Mesodermal cell (in vitro differentiated cells): ENCODE measurements at regions not wholly inside any gene's neighbourhood (a gene's known extent, or its start where the extent isn't known, plus 50 kb on each side); places are given as distances from the start of the nearest gene placed in this dataset.

ENCODE experiments used
- H3K27ac ChIP-seq: 2 replicates; pipeline ENCODE4 v1.7.0; 2013; ENCODE audit warnings: mild to moderate bottlenecking, low read depth, low read length, moderate library complexity; ENCODE audit not compliant: severe bottlenecking
- H3K36me3 ChIP-seq: 2 replicates; pipeline ENCODE4 v1.7.1; 2013; ENCODE audit warnings: mild to moderate bottlenecking, low read length, moderate library complexity; ENCODE audit not compliant: control insufficient read depth, insufficient read depth
- H3K4me1 ChIP-seq: one replicate; pipeline ENCODE4 v1.7.1; 2013; ENCODE audit warnings: mild to moderate bottlenecking, low read length; ENCODE audit not compliant: insufficient read depth, control insufficient read depth, poor library complexity, severe bottlenecking
- H3K4me3 ChIP-seq: 2 replicates; pipeline ENCODE4 v1.7.0; 2013; ENCODE audit warnings: low read length, control low read depth, mild to moderate bottlenecking; ENCODE audit not compliant: insufficient read depth, poor library complexity, severe bottlenecking; ENCODE audit errors: extremely low read depth
- H3K9me3 ChIP-seq: 2 replicates; pipeline ENCODE4 v1.7.1; 2013; ENCODE audit warnings: mild to moderate bottlenecking, low read length, moderate library complexity; ENCODE audit not compliant: control insufficient read depth
- WGBS, 2 experiments: methylation state at CpG; one replicate each; pipeline ENCODE4 v1.1.5; 2013; ENCODE audit warnings: missing lambda C conversion rate in 2 of 2; ENCODE audit not compliant: insufficient coverage in 2 of 2; 5-methylcytosine and 5-hydroxymethylcytosine counted together

- Histone ChIP-seq H3K9me3 (no peaks in the 10 kb centered on the region), H3K4me1 (no peaks in the 10 kb centered on the region), H3K27ac (no peak overlapping the region), H3K4me3 (no peak overlapping the region), H3K36me3 (no peaks in the 10 kb centered on the region)
- 90 to 93% methylated on average over 2 of the region's 3 CpGs for WGBS, 2 experiments
Measured at GRCh38 chr9:79151791-79152190, 420.0 kb upstream of the TLE4 start.

DNA sequence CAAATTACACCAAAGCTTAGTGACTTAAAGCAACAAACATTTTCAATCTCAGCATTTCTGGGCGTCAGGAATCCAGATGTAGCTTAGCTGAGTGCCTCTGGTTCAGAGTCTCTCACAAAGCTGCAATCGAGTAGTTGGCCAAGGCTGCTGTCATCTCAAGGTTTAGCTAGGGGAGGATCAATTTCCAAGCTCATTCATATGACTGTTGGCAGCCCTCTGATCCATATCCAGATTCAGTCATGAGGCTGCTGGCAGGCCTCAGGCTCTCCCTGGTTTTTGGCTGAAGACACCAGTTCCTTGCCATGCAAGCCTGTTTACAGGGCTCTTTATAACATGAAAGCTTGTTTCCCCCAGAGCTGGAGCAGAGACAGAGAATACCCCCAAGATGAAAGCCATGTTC is 419.5 kb upstream of the TLE4 start:
- Histone ChIP-seq H3K4me3 (no peak overlapping the region), H3K27ac (no peak overlapping the region), H3K4me1 (no peaks in the 10 kb centered on the region), H3K9me3 (no peaks in the 10 kb centered on the region), H3K36me3 (no peaks in the 10 kb centered on the region)
- WGBS, 2 experiments: 90% methylated on average over 2 of the region's 2 CpGs

DNA sequence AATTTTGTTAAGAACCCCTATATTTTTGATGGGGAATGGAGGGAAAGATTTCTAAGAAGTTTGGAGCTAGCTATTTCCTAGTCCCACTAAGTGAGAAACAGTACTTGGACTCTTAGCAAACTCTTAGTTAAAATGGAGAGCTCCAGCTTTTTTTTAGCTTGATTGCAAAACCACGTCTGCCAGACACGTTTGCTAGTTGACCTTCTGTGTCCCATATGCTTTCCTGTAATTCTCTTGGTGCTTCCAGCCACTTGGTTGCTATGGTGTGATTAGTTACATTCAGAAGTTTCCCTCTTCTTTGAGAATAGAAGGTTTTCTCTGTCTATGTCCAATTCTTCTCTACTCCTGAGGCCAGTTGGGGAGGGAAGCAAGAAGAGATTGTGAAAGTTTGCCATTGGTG is 417.0 kb upstream of the TLE4 start:
- no peak overlapping the region for H3K27ac ChIP-seq
- no peaks in the 10 kb centered on the region for H3K9me3 ChIP-seq
- 72% methylated on average over 2 of the region's 2 CpGs; no CpG with 5 or more reads in 1 of the 2 experiments for WGBS, 2 experiments
- no peak overlapping the region for H3K4me3 ChIP-seq
- H3K4me1 ChIP-seq: no peaks in the 10 kb centered on the region
- H3K36me3 ChIP-seq: no peaks in the 10 kb centered on the region

GRCh38 chr9:79155308-79155707 is 416.5 kb upstream of the TLE4 start:
- 60 to 86% methylated on average over 1 of the region's 1 CpG for WGBS, 2 experiments
- H3K36me3 ChIP-seq: no peaks in the 10 kb centered on the region
- no peaks in the 10 kb centered on the region for H3K4me1 ChIP-seq
- no peak overlapping the region for H3K4me3 ChIP-seq
- no peak overlapping the region for H3K27ac ChIP-seq
- H3K9me3 ChIP-seq: no peaks in the 10 kb centered on the region

DNA sequence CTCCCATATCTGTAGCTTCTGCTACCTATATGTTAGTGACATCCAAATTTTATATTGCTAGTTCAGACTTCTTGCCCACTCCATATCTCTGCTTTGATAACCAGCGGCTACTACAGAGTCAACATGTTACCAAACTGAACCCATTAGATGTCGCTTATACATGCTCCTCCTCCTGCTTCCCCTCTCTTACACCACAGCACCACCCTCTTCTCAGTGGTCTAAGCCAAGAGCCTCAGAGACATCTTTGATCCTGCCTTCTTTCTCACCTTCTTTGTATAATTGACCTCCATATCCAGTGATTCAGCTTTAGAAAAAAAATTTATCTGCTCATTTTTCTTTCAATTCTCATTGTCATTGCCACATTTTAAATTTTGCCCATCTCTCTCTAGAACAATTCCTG is 408.2 kb upstream of the TLE4 start:
- Histone ChIP-seq H3K4me1 (no peaks in the 10 kb centered on the region), H3K36me3 (no peaks in the 10 kb centered on the region), H3K9me3 (no peaks in the 10 kb centered on the region), H3K4me3 (no peak overlapping the region), H3K27ac (no peak overlapping the region)
- 92 to 100% methylated on average over 2 of the region's 2 CpGs for WGBS, 2 experiments

DNA sequence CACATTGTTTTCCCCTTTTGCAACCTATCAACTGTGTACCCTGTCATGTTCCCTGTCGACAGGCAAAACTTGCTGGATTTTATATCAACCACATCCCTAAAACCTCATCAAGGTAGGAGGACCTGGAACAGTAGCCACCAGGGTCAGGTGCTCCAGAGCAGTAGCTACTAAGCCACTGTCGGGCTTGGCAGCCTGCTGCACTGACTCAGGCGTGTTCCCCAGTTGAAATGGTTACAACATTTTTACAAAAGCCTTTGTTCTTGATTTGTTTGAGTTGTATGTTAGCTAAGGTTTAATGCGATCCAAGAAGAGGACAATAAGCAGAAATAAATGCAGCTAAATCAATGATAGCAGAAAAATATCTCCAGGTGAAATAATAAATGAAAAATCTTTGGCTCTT is 407.4 kb upstream of the TLE4 start:
- H3K9me3 ChIP-seq: no peaks in the 10 kb centered on the region
- WGBS, 2 experiments: 89 to 100% methylated on average over 1 to 2 of the region's 4 CpGs

DNA sequence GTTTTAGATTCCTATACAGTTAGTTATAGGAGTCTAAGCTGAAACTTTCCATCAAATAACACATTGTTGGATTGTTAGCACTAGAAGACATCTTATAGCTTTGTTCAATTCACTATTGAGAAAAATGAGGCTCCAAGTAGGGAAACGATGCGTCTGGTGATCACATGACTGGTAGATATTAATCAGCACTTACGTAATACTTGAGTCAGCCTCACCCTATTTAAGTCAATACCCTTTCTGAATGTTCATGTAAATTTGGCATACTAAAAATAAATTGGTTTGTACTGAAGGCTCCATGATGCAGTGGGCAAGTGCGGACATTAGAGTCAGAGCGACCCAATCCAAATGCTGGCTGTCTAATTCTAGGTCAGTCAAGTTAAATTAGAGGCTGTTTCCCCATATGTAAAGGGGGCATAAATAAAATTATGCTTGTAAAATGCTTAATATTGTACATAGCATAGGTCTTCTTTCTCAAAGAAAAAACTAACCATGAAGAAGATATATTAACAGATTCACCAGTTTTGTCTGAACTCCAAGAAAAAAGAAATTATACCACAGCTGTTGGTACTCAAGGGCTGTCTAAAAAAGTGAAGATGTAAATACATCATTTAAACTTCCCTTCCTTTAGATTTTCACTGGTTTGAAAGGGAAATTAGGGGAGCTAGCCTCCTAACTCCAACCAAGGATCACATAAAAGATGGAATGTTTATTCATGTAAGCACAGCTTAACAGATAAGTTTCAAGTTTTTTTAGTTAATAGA is 406.6 kb upstream of the TLE4 start:
- whole genome bisulfite sequencing, 2 experiments: 94 to 100% methylated on average over 1 to 2 of the region's 5 CpGs
- Histone ChIP-seq H3K27ac (no peak overlapping the region), H3K4me3 (no peak overlapping the region), H3K36me3 (no peaks in the 10 kb centered on the region), H3K9me3 (no peaks in the 10 kb centered on the region), H3K4me1 (no peaks in the 10 kb centered on the region)

More for the DNA sequence above, 407.4 kb upstream of the TLE4 start:
- H3K36me3 ChIP-seq: no peaks in the 10 kb centered on the region
- no peak overlapping the region for H3K27ac ChIP-seq
- no peak overlapping the region for H3K4me3 ChIP-seq
- H3K4me1 ChIP-seq: no peaks in the 10 kb centered on the region

DNA sequence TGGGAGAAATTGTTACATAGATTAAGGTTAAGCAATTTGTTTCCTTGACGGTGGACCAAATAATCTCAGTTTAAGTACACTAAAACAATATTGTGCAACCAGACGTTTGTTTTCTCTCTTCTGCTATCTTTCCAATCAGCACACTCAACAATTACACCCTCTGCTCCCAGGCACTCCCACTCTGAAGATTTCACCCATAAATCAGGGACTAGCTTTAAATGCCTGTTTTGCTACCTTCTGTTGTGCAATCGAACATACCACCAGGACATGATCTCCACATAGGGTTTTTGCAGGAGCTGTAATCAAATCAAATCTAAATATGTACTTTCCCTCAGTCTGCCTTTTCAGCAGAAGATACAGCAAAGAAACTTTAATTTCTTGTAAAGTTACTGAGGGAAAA is 405.8 kb upstream of the TLE4 start:
- 64 to 70% methylated on average over 1 to 2 of the region's 3 CpGs for WGBS, 2 experiments
- Histone ChIP-seq H3K4me3 (no peak overlapping the region), H3K36me3 (no peaks in the 10 kb centered on the region), H3K27ac (no peak overlapping the region), H3K4me1 (no peaks in the 10 kb centered on the region), H3K9me3 (no peaks in the 10 kb centered on the region)

DNA sequence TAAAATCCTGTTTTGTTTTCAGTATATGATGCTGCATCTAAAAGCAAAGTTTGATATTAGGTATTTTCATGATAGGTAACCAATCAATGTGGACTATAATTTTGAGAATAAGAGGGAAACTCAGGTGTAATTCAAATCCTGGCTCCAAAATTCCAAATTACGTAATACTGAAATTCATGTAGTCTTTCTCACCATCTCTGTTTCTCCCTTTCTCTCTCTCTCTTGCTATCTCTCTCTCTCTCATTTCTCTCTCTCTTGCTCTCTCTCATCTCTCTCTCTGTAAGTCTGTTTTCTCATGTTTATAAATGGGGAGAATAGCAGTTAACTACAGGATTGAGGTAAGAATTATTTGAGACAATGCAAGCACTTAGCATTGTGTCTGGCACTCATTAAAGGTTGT is 401.1 kb upstream of the TLE4 start:
- Histone ChIP-seq H3K9me3 (no peaks in the 10 kb centered on the region), H3K4me3 (no peak overlapping the region), H3K36me3 (no peaks in the 10 kb centered on the region), H3K27ac (no peak overlapping the region), H3K4me1 (no peaks in the 10 kb centered on the region)
- 83 to 100% methylated on average over 1 of the region's 1 CpG for WGBS, 2 experiments

DNA sequence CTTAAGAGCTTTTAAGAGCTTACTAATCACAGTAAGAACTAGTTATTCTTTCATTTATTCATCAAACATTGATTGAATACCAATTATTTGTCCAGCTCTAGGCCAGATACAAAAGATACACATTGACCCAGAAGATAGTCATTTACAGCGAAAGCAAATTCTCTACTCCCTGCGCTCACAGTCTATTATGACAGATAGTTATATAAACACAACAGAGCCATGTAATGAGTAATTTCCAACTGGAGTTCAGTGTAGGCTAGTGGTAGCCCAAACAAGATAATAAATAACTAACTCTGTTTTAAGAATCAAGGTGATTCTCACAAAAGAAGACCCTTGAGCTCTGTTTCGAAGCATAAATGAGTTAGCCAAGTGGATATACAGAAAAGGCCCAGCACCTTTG is 397.8 kb upstream of the TLE4 start:
- H3K9me3 ChIP-seq: no peaks in the 10 kb centered on the region
- no peaks in the 10 kb centered on the region for H3K4me1 ChIP-seq
- no peaks in the 10 kb centered on the region for H3K36me3 ChIP-seq
- WGBS, 2 experiments: 92% methylated on average over 1 to 2 of the region's 3 CpGs
- H3K27ac ChIP-seq: no peak overlapping the region
- no peak overlapping the region for H3K4me3 ChIP-seq

GRCh38 chr9:79176014-79176697 is 395.6 kb upstream of the TLE4 start:
- H3K4me3 ChIP-seq: no peak overlapping the region
- H3K27ac ChIP-seq: peak overlapping the region; percentile 7
- H3K9me3 ChIP-seq: no peaks in the 10 kb centered on the region
- H3K36me3 ChIP-seq: no peaks in the 10 kb centered on the region
- 67 to 100% methylated on average over 1 to 3 of the region's 4 CpGs for WGBS, 2 experiments
- H3K4me1 ChIP-seq: no peaks in the 10 kb centered on the region
